ENCODE measurements at regions not wholly inside any gene's neighbourhood (a gene's known extent, or its start where the extent isn't known, plus 50 kb on each side); places are given as distances from the start of the nearest gene placed in this dataset.
"Not testable (repeated sequence)": the region's sequence is repeated elsewhere in the genome, so short reads cannot be mapped to it uniquely, and the experiment has no call there.

- no peak overlapping the region for H3K4me2 ChIP-seq (ENCODE audit: low read length)
- H2AFZ ChIP-seq (ENCODE audit: low read depth, low read length, poor library complexity, severe bottlenecking), result no peak overlapping the region
- TF ChIP-seq, protein P1, sequence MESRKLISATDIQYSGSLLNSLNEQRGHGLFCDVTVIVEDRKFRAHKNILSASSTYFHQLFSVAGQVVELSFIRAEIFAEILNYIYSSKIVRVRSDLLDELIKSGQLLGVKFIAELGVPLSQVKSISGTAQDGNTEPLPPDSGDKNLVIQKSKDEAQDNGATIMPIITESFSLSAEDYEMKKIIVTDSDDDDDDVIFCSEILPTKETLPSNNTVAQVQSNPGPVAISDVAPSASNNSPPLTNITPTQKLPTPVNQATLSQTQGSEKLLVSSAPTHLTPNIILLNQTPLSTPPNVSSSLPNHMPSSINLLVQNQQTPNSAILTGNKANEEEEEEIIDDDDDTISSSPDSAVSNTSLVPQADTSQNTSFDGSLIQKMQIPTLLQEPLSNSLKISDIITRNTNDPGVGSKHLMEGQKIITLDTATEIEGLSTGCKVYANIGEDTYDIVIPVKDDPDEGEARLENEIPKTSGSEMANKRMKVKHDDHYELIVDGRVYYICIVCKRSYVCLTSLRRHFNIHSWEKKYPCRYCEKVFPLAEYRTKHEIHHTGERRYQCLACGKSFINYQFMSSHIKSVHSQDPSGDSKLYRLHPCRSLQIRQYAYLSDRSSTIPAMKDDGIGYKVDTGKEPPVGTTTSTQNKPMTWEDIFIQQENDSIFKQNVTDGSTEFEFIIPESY (IDR thresholded peaks at IDR 0.05; ENCODE audit: extremely low read depth, insufficient replicate concordance, low read length), result no peak
- TF ChIP-seq JUND (IDR thresholded peaks at IDR 0.05), result no peak
- no peak for TF ChIP-seq EGR1 (IDR thresholded peaks at IDR 0.05; ENCODE audit: low read depth)
- TF ChIP-seq ELF1 (IDR thresholded peaks at IDR 0.05; ENCODE audit: borderline replicate concordance, low read depth), result no peak
- TF ChIP-seq POLR2AphosphoS5 (IDR thresholded peaks at IDR 0.05; ENCODE audit: low read depth, low read length), result no peak
- TF ChIP-seq, protein P2, sequence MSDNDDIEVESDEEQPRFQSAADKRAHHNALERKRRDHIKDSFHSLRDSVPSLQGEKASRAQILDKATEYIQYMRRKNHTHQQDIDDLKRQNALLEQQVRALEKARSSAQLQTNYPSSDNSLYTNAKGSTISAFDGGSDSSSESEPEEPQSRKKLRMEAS (IDR thresholded peaks at IDR 0.05), result no peak
- no peak for TF ChIP-seq EZH2 (IDR thresholded peaks at IDR 0.05)
- no peaks in the 10 kb centered on the region for H3K9me2 ChIP-seq (ENCODE audit: insufficient read depth)
- H4K20me1 ChIP-seq (ENCODE audit: insufficient read depth), result no peaks in the 10 kb centered on the region
- H3K4me1 ChIP-seq (ENCODE audit: control insufficient read depth in 1 of 2, insufficient read depth in 2 of 2, low read length in 2 of 2), result no peaks in the 10 kb centered on the region
- H3K9ac ChIP-seq (ENCODE audit: low read length), result no peak overlapping the region
- no peaks in the 10 kb centered on the region for H3K36me3 ChIP-seq (ENCODE audit: control insufficient read depth in 1 of 2, insufficient read depth in 2 of 2, low read length in 2 of 2)
- H3K9me3 ChIP-seq (ENCODE audit: control insufficient read depth in 1 of 2, insufficient read depth in 1 of 2, low read depth in 1 of 2, low read length in 2 of 2), result no peaks in the 10 kb centered on the region
- H3K27ac ChIP-seq (ENCODE audit: low read depth, low read length), result no peak overlapping the region
- ChIA-PET RAD21 (ENCODE audit: low non-redundant PET in 1 of 2, low total read pairs in 2 of 2, uncharacterized antibody in 2 of 2, unreplicated experiment in 2 of 2) (no interaction called here), POLR2A (no interaction called here), CTCF (no interaction called here)
- DNase-seq (ENCODE audit: low read depth, low spot score), result no peak
- intact Hi-C loops (cut with micrococcal nuclease), result no loop called here
- H3K79me2 ChIP-seq (ENCODE audit: insufficient read depth, low read length), result no peaks in the 10 kb centered on the region
- H3K4me3 ChIP-seq (replicated peaks in 1 of 2; ENCODE audit: low read depth in 1 of 2, low read length in 2 of 2), result no peak overlapping the region
- BruUV-seq (replicated peaks), result no TSS peak
- H3K27me3 ChIP-seq (ENCODE audit: insufficient read depth, low read length), result no peaks in the 10 kb centered on the region
- no peak for ATAC-seq
Observed at GRCh38 chr6:112526594-112526993, 179.5 kb downstream of the RFPL4B start.

- H3K4me1 ChIP-seq (ENCODE audit: control insufficient read depth in 1 of 2, insufficient read depth in 2 of 2, low read length in 2 of 2); H3K36me3 ChIP-seq (ENCODE audit: control insufficient read depth in 1 of 2, insufficient read depth in 2 of 2, low read length in 2 of 2); H3K9me2 ChIP-seq (ENCODE audit: insufficient read depth); H4K20me1 ChIP-seq (ENCODE audit: insufficient read depth); DNase-seq (ENCODE audit: low read depth, low spot score); intact Hi-C loops (cut with micrococcal nuclease); RAD21 ChIA-PET (ENCODE audit: low non-redundant PET in 1 of 2, low total read pairs in 2 of 2, uncharacterized antibody in 2 of 2, unreplicated experiment in 2 of 2); BruUV-seq (replicated peaks); POLR2A ChIA-PET; ATAC-seq; H3K27me3 ChIP-seq (ENCODE audit: insufficient read depth, low read length); H2AFZ ChIP-seq (ENCODE audit: low read depth, low read length, poor library complexity, severe bottlenecking); H3K4me3 ChIP-seq (replicated peaks in 1 of 2; ENCODE audit: low read depth in 1 of 2, low read length in 2 of 2); H3K9me3 ChIP-seq (ENCODE audit: control insufficient read depth in 1 of 2, insufficient read depth in 1 of 2, low read depth in 1 of 2, low read length in 2 of 2); H3K79me2 ChIP-seq (ENCODE audit: insufficient read depth, low read length); H3K9ac ChIP-seq (ENCODE audit: low read length); H3K4me2 ChIP-seq (ENCODE audit: low read length); CTCF ChIA-PET; H3K27ac ChIP-seq (ENCODE audit: low read depth, low read length): not testable (repeated sequence)
Observed at GRCh38 chr6:112528306-112528705, 181.2 kb downstream of the RFPL4B start.
